GM19023 (cell line): ENCODE measurements at regions not wholly inside any gene's neighbourhood (a gene's known extent, or its start where the extent isn't known, plus 50 kb on each side); places are given as distances from the start of the nearest gene placed in this dataset.

Experiments
- ATAC-seq: cut with Tn5 transposase; IDR thresholded peaks from one replicate; pipeline ENCODE4 v1.9.1; 2021; ENCODE audit warnings: mild to moderate bottlenecking, moderate library complexity; ENCODE audit not compliant: unreplicated experiment

- no peak for ATAC-seq
Observed at GRCh38 chr2:15074319-15074718, 441.8 kb downstream of the LRATD1 start.

- ATAC-seq = no peak
Observed at GRCh38 chr2:15074751-15075700, 442.5 kb downstream of the LRATD1 start.

GRCh38 chr2:15076668-15077067 is 444.2 kb downstream of the LRATD1 start:
- no peak for ATAC-seq

DNA sequence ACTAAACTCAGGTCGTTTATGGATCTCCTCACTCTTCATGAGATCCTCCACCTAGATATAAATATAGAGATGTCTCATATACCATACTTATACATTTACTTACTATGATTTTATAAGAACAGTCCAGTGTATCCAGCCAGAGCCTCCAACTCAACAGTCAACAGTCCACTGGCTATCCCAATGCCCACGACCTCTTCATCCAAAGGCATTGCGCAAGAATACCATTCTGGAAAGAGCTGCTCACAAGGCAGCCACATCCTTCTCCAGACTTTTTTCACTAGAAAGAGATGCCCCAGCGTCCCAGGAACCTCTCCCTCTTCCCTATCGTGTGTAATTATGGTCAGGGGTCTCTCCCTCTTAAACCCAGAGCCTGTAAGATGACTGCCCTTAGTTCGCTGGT is 448.8 kb downstream of the LRATD1 start:
- no peak for ATAC-seq

- no peak for ATAC-seq
Observed at GRCh38 chr2:15082105-15083058, 449.9 kb downstream of the LRATD1 start.

- no peak for ATAC-seq
Observed at GRCh38 chr2:15084826-15085489, 452.4 kb downstream of the LRATD1 start.

- no peak for ATAC-seq
Observed at GRCh38 chr2:15092181-15092580, 459.7 kb downstream of the LRATD1 start.

- ATAC-seq = no peak
Observed at GRCh38 chr2:15092691-15093090, 460.2 kb downstream of the LRATD1 start.

DNA sequence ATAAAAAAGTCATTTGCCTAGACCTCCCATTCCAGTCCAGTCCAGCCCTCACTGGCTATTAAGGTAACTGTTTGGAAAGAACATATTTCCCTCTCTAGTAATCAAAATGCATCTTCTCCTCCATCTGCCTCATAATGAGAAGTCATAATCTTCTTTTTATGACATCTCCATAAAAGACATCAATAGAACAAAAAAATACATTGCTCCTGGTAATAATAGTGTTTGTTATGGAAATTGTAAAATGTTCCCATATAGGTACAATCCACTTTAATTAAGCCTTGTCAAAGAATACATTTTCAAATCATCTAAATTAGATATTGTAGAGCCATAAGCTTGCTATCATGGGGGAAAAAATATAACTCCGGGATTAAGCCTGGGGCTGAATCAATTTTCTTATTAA is 461.6 kb downstream of the LRATD1 start:
- no peak for ATAC-seq

DNA sequence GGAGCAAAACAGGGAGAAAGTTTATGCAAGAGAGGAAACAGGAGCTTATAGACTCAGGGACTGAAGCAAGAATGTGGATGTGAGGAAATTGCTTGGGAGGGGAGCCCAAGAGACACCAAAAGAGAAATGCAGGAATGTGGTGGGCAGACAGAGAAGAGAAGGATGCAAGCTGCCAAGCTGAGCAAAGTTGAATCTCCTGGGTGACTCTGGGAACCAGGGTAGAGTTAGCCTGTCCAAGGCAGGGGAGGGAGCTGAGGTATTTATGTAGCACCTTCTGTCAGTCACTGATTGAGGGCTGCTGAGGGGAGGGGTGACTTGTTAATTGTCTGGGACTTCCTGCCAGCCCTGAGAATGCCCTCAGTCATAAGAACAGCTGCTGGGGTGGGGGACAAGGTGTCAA is 464.3 kb downstream of the NBAS start:
- no peak for ATAC-seq

DNA sequence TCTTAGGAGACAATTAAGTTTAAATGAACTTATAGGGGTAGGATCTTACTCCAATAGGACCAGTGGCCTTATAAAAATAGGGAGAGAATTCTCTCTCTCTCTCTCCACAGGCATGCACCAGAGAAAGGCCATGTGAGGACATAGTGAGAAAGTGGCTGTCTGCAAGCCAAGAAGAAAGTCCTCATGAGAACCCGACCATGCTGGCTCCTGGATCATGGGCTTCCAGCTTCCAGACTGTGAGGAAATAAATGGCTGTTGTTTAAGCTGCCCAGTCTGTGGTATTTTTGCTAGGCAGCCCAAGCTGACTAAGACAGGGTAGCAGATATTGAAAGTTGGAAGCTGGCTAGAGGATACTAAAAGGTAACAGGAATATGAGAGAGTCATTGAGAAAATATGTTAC is 454.0 kb downstream of the NBAS start:
- ATAC-seq = no peak

GRCh38 chr2:15111718-15112117 is 449.4 kb downstream of the NBAS start:
- ATAC-seq = no peak

DNA sequence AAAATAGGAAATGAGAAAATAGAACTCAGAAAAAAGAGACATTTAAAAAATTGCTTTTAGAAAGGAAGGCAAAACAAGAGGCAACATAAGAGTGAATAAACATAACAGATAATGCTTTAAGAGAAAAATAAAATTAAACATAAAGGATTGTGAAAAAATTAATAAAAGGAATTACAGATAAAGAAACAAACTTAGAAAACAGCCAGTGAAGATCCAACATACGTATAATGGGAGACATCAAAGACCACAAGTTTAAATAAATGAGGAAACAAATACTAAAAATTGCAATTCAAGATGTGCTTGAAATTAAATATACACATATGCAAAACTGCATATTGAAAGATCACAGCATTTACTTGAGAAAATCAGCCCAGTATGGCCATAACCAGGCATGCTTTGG is 448.9 kb downstream of the NBAS start:
- ATAC-seq = no peak

DNA sequence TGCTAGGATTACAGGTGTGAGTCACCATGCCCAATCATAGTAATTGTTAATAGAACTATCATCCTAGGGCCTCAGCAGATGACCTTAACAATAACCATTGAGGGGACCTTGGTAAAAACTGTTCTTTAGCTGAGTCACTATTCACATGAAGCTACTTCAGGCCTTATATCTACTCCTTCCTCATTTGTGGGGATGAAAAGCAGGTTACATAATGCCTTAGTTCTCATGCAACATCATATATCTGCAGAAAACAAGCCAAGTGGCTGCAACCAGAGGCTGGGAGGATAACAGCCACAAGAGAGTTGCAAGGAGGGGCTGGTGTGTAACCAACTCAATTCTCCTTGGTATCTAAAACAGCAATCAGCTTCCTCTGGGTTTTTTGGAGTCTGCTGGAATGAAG is 445.4 kb downstream of the NBAS start:
- ATAC-seq = no peak

DNA sequence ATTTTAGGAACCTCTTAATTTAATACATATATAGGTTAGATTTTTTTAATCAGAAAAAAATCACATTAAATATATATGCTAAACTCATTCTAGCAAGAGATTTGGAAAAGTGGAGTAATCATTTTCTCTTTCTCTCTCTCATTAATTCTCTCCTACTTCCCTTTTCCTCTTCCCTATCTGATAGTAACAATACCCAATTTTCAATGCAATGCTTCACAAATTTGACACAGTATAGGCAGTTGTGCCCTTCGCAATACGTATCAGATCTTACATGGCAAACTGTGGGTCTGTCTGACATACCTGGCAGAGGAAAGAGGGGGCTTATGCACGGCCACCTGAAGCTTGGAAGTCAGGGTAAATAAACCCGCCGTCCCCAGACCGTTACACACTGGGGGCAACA is 444.3 kb downstream of the NBAS start:
- no peak for ATAC-seq
